ENCODE measurements at regions not wholly inside any gene's neighbourhood (a gene's known extent, or its start where the extent isn't known, plus 50 kb on each side); places are given as distances from the start of the nearest gene placed in this dataset.

- no peaks in the 10 kb centered on the region for H3K36me3 Mint-ChIP-seq (ENCODE audit: low read depth)
Observed at GRCh38 chr13:68124437-68125086, 894.4 kb upstream of the PCDH9 start.

GRCh38 chr13:68110178-68110768 is 880.1 kb upstream of the PCDH9 start:
- ChIA-PET CTCF (no interaction called here), POLR2A (no interaction called here)
- no peaks in the 10 kb centered on the region for H3K36me3 Mint-ChIP-seq (ENCODE audit: low read depth)
- TF ChIP-seq, protein P1, sequence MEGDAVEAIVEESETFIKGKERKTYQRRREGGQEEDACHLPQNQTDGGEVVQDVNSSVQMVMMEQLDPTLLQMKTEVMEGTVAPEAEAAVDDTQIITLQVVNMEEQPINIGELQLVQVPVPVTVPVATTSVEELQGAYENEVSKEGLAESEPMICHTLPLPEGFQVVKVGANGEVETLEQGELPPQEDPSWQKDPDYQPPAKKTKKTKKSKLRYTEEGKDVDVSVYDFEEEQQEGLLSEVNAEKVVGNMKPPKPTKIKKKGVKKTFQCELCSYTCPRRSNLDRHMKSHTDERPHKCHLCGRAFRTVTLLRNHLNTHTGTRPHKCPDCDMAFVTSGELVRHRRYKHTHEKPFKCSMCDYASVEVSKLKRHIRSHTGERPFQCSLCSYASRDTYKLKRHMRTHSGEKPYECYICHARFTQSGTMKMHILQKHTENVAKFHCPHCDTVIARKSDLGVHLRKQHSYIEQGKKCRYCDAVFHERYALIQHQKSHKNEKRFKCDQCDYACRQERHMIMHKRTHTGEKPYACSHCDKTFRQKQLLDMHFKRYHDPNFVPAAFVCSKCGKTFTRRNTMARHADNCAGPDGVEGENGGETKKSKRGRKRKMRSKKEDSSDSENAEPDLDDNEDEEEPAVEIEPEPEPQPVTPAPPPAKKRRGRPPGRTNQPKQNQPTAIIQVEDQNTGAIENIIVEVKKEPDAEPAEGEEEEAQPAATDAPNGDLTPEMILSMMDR (IDR thresholded peaks at IDR 0.05): no peak
- DNase-seq (no peak), ATAC-seq (ENCODE audit: low read depth) (no peak)
- H3K9me3 Mint-ChIP-seq: peaks cover 15% of the 10 kb centered on the region
- intact Hi-C loops (cut with micrococcal nuclease): no loop called here
- H3K4me1 Mint-ChIP-seq: no peaks in the 10 kb centered on the region
- no peaks in the 10 kb centered on the region for H3K27me3 Mint-ChIP-seq
- no peak overlapping the region for H3K27ac Mint-ChIP-seq
- no peak overlapping the region for H3K4me3 Mint-ChIP-seq

More at GRCh38 chr13:68124437-68125086, 894.4 kb upstream of the PCDH9 start:
- Mint-ChIP-seq H3K27ac (no peak overlapping the region), H3K27me3 (no peaks in the 10 kb centered on the region), H3K9me3 (no peaks in the 10 kb centered on the region), H3K4me1 (no peaks in the 10 kb centered on the region), H3K4me3 (no peak overlapping the region)
- CTCF ChIA-PET: no interaction called here
- TF ChIP-seq, protein P1 (IDR thresholded peaks at IDR 0.05): no peak
- no peak for ATAC-seq (ENCODE audit: low read depth)
- DNase-seq: no peak
- POLR2A ChIA-PET: no interaction called here
- intact Hi-C loops (cut with micrococcal nuclease): no loop called here

DNA sequence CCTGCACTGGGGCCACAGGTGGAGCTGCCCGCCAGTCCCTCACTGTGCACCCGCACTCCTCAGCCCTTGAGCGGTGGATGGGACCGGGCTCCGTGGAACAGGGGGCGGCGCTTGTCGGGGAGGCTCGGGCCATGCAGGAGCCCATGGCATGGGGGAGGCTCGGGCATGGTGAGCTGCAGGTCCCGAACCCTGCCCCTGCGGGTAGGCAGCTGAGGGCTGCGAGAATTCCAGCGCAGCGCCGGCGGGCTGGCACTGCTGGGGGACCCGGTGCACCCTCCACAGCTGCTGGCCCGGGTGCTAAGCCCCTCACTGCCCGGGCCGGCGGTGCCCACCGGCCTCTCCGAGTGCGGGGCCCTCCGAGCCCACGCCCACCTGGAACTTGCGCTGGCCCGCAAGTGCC is 877.5 kb upstream of the PCDH9 start:
- TF ChIP-seq, protein P1 (IDR thresholded peaks at IDR 0.05): no peak
- ATAC-seq (ENCODE audit: low read depth): no peak
- H3K9me3 Mint-ChIP-seq: peaks cover 15% of the 10 kb centered on the region
- no peaks in the 10 kb centered on the region for H3K4me1 Mint-ChIP-seq
- H3K4me3 Mint-ChIP-seq: no peak overlapping the region
- POLR2A ChIA-PET: no interaction called here
- H3K27ac Mint-ChIP-seq: no peak overlapping the region
- CTCF ChIA-PET: no interaction called here
- no peak for DNase-seq
- H3K36me3 Mint-ChIP-seq (ENCODE audit: low read depth): no peaks in the 10 kb centered on the region
- intact Hi-C loops (cut with micrococcal nuclease): no loop called here
- H3K27me3 Mint-ChIP-seq: no peaks in the 10 kb centered on the region

DNA sequence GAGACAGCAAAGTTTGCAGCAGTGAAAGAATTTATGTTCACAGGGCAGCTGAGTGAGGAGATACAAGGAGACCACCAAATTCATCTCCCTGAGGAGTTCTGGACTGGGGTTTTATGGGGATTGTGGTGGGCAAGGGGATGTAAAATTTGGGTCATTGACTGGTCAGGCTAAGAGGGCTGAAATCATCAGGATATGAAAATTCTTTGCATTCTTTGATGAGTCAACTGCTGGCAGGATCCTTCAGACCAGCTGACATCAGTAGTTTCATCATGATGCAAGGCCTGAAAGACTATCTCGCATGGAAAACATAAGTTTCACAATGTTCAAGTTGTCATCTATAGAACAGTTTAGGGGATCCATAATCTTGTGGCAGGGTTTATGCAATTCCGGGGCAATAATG is 869.5 kb upstream of the PCDH9 start:
- ATAC-seq (ENCODE audit: low read depth) (no peak), DNase-seq (no peak)
- peaks cover 19% of the 10 kb centered on the region for H3K9me3 Mint-ChIP-seq
- intact Hi-C loops (cut with micrococcal nuclease): no loop called here
- no peaks in the 10 kb centered on the region for H3K36me3 Mint-ChIP-seq (ENCODE audit: low read depth)
- TF ChIP-seq, protein P1 (IDR thresholded peaks at IDR 0.05): no peak
- ChIA-PET POLR2A (no interaction called here), CTCF (no interaction called here)
- no peak overlapping the region for H3K27ac Mint-ChIP-seq
- H3K4me3 Mint-ChIP-seq: no peak overlapping the region
- no peaks in the 10 kb centered on the region for H3K27me3 Mint-ChIP-seq
- no peaks in the 10 kb centered on the region for H3K4me1 Mint-ChIP-seq

GRCh38 chr13:68081061-68081460 is 850.9 kb upstream of the PCDH9 start:
- ChIA-PET POLR2A (interaction anchor here (0.6 kb wide), 1 partner anchor 227 kb away, joined by 7 read pairs; no protein-coding TSS in a partner anchor), CTCF (no interaction called here)
- H3K27me3 Mint-ChIP-seq: no peaks in the 10 kb centered on the region
- no peak overlapping the region for H3K4me3 Mint-ChIP-seq
- no peak for ATAC-seq (ENCODE audit: low read depth)
- H3K9me3 Mint-ChIP-seq: peaks cover 4% of the 10 kb centered on the region
- no peak for DNase-seq
- no peaks in the 10 kb centered on the region for H3K4me1 Mint-ChIP-seq
- TF ChIP-seq, protein P1 (IDR thresholded peaks at IDR 0.05): no peak
- intact Hi-C loops (cut with micrococcal nuclease): no loop called here
- no peaks in the 10 kb centered on the region for H3K36me3 Mint-ChIP-seq (ENCODE audit: low read depth)
- no peak overlapping the region for H3K27ac Mint-ChIP-seq

Measured in activated B cell treated with CpG ODN at 0.5 μM for 24 hours (primary cell).